GM12865 (cell line): ENCODE measurements at regions not wholly inside any gene's neighbourhood (a gene's known extent, or its start where the extent isn't known, plus 50 kb on each side); places are given as distances from the start of the nearest gene placed in this dataset.

Experiments
- DNase-seq: peaks from one replicate; pipeline ENCODE4 v3.0.0; 2010; ENCODE audit warnings: low read depth
- H3K4me3 ChIP-seq: 2 replicates; pipeline ENCODE4 v1.5.1; 2011; ENCODE audit warnings: mild to moderate bottlenecking, low read depth, low read length, control low read depth
- CTCF ChIP-seq: IDR thresholded peaks from 2 replicates; pipeline ENCODE4 v1.5.1; 2011; ENCODE audit warnings: low read length, control low read depth, low read depth, inconsistent platforms; ENCODE audit not compliant: insufficient read depth; ENCODE audit errors: missing control alignments

GRCh38 chr7:25813381-25813780, 338.6 kb upstream of the NFE2L3 start:
- TF ChIP-seq CTCF, result no peak

GRCh38 chr7:25815711-25816110, 336.3 kb upstream of the NFE2L3 start:
- TF ChIP-seq CTCF, result no peak
- DNase-seq, result no peak
- no peak overlapping the region for H3K4me3 ChIP-seq

More at GRCh38 chr7:25813381-25813780, 338.6 kb upstream of the NFE2L3 start:
- no peak for DNase-seq
- H3K4me3 ChIP-seq, result no peak overlapping the region

- peak; percentile 63 for TF ChIP-seq CTCF
- peak; percentile 28 for DNase-seq
- no peak overlapping the region for H3K4me3 ChIP-seq
Measured at GRCh38 chr7:25820432-25821040, 331.5 kb upstream of the NFE2L3 start.

GRCh38 chr7:25821225-25821624, 330.8 kb upstream of the NFE2L3 start:
- no peak overlapping the region for H3K4me3 ChIP-seq
- TF ChIP-seq CTCF, result no peak
- DNase-seq, result peak; percentile 36

- DNase-seq, result no peak
- no peak for TF ChIP-seq CTCF
- no peak overlapping the region for H3K4me3 ChIP-seq
Measured at GRCh38 chr7:25822823-25823222, 329.2 kb upstream of the NFE2L3 start.

GRCh38 chr7:25823571-25823970, 328.4 kb upstream of the NFE2L3 start:
- DNase-seq, result peak; percentile 7
- H3K4me3 ChIP-seq, result no peak overlapping the region
- TF ChIP-seq CTCF, result no peak

- DNase-seq, result no peak
- H3K4me3 ChIP-seq, result no peak overlapping the region
- TF ChIP-seq CTCF, result no peak
Measured at GRCh38 chr7:25828468-25828867, 323.5 kb upstream of the NFE2L3 start.
